Stimulated activated CD8-positive, alpha-beta memory T cell treated with anti-CD3 and anti-CD28 coated beads, Interleukin-4, amount 100 ng/mL, for 48 hours (primary cell): ENCODE measurements at regions not wholly inside any gene's neighbourhood (a gene's known extent, or its start where the extent isn't known, plus 50 kb on each side); places are given as distances from the start of the nearest gene placed in this dataset.

Source experiments
- DNase-seq: peaks from one replicate; pipeline ENCODE4 v3.0.0-alpha.2; 2020

DNA sequence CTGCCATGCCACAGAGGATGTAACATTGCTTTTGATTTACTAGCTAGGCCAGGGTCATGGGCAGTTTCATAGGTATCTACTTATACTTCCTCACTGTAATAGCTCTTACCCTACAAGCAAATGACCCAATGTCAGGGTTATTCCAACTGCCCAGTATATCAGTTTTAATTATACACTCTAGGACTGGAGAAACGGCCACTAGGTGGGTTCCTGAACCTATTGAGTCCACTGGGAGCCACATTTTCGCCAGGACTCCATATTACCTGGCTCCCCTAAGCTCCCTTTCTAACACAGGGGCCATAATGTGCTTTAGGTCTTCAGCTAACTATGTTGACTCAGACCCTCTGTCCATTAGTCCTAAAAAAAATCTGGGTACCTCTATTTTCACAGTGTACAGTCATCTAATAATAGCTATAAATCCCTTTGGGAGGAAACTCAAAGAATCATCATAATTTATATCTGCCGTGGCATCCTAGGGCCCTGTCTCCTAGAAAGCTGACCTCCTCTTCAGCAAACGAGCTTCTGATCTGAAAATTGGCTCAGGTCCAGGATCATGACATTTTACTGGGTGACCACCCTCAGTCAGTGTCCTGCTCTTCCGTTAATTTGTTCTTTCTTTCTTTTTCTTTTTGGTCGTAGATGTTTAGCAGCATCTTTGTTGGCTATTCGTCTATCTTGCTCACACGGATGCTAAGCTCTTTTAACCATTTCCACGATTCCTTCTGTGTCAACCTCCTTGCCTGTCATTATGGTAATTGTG, 244.3 kb downstream of the FAM76B start:
- DNase-seq, result no peak

DNA sequence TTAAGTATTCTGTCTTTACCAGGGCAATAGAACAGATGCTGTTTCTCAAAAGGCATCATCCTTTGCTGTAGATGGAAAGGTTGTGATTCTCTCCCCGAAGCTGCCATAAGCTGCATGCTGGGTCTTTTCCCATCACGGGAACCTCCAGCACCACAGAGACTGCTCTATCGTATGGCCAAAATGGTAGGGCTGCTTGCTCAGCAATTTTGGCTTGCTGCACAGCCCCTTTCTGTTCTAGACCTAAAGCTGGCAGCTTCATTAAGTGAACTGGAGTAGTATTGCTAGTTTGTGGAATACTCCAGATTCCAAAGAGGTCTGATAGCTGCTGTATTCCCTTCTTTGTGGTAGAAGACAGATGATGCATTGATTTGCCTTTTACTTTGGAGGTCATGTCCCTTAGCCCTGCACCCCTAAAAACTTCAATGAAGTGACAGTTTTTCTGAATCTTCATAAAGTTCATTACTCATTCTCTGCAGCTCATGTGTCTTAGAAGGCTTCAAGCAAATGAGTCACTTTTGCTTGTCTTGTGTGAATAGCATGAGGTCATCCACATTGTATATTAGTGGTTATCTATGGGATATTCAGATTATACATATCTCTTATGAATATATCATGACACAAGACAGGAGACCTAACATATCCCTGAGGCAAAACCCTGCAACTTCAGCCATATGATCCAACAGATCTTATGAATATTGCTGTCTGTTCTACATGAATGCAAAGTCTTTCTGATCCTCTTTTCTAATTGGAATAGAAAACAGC, 245.3 kb downstream of the FAM76B start:
- DNase-seq, result no peak

DNA sequence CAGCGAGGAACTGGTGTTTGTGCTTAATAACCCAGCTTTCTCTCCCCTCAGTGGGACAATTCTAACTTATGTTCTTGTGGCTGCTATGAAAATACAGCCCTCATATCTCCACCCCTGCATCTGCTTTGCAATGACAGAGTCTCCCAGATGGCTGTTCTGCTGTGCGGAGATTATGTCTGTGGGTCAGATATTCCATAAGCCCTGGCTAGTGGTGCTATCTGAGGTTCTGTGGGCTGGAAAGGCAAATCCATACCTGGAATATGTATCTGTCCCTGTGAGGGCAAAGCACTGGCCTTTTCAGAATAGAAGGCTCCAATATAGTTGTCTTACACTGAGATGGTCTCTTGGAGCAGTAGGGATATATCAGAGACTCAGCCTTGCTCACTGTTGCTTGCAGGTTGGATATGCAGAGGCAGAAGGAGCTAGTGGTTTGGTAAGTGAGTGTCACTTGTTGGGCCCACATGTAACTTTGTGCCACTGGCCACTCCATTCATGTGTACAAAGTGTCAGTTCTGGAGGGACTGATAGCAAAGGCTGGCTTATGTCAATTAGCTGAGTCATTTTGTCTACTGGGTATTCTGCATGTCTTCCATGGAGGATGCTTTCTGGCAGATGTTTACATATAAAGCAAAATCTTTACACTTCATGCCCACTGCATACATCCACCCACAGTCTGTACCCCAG, 246.6 kb downstream of the FAM76B start:
- no peak for DNase-seq

DNA sequence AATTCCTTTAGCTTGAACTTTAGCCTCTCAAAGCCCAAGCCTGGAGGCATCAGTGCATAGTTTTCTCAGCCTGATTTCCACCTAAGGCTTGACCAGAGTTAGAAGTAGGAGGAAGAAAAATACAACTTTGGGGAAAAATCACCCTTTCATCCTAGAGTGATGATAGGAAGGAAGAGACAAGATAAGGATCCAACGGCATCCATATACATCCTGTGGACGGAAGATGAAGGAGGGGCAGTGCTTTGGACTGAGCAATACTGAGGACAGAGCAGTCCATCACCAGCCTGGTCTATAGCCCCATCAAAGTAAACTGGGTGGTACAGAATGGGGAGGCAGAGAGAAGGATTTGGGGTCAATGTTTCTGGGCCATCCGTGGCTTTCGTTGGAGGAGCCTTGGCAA, 247.9 kb downstream of the FAM76B start:
- DNase-seq, result no peak

DNA sequence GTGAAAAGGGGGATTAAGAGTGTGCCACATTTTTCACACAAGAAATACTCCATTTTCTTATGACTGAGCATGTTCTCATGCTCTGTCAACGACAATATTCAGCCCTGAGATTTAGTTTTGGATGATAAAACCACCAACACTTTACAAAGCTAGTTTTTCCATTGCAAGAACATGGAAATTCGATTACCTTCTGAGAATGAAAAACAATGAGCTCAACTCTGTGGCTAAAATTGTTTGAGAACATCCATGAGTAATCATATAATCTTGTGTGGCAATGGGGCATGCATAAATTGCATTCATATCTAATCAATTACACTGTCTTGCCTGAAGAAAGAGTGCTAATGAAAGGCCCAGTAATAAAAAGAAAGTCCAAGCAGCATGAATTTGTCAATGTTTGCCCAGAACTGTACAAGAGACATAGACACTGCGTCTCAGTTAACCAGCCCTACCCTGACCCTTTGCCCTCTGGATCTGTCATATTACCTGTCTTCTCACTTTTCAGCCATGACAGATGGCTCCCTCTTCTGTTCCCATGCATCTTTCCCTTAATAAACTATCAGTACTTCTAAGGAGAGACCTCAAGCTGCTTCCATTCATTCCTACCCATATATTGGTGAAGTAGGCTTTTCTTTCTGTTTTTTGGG, 253.4 kb downstream of the FAM76B start:
- no peak for DNase-seq

DNA sequence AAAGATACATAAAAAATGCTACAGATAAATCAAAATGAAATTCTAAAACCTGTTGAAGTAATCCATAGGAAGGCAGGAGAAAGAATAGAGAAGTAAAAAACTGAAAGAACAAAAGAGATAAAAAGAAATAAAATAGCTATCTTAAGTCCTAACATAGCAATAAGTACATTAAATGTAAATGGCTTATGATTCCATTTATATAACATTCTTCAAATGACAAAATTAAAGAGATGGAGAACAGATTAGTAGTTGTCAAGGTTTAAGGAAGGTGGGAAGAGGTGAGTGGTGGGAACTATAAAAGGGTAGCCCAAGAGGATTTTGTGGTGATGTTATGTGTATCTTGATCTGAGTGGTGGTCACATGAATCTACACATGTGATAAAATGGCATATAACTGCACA, 254.8 kb downstream of the FAM76B start:
- no peak for DNase-seq

DNA sequence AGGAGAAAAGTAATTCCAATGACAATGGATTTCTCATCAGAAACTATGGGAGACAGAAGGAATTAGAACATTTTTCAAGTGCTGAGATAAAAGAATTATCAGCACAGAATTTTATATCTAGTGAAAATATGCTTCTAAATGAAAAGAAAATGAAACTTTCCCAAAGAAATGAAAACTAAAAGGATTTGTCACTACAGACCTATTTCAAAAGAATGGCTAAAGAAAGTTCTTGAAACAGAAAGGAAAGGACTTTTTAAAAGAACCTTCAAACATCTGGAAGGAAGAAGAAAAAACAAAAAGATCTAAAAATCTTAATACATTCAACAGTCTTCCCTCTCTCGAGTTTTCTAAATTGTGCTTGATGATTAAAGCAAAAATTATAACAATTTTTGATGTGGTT, 255.4 kb downstream of the FAM76B start:
- no peak for DNase-seq

DNA sequence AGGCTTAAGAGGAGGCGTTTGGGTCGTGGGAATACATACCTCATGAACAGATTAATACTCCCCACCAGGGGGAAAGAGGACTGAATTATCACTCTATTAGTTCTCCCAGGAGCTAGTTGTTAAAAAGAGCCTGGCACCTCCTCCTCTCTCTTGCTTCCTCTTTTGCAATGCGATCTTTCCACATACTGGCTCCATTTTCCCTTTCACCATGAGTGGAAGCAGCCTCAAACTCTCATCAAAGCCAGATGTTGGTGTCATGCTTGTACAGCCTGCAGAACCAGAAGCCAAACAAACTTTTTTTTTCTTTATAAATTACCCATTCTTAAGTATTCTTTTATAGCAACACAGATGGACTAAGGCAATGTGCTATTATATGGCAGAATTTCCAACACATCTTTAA, 258.5 kb downstream of the FAM76B start:
- no peak for DNase-seq

DNA sequence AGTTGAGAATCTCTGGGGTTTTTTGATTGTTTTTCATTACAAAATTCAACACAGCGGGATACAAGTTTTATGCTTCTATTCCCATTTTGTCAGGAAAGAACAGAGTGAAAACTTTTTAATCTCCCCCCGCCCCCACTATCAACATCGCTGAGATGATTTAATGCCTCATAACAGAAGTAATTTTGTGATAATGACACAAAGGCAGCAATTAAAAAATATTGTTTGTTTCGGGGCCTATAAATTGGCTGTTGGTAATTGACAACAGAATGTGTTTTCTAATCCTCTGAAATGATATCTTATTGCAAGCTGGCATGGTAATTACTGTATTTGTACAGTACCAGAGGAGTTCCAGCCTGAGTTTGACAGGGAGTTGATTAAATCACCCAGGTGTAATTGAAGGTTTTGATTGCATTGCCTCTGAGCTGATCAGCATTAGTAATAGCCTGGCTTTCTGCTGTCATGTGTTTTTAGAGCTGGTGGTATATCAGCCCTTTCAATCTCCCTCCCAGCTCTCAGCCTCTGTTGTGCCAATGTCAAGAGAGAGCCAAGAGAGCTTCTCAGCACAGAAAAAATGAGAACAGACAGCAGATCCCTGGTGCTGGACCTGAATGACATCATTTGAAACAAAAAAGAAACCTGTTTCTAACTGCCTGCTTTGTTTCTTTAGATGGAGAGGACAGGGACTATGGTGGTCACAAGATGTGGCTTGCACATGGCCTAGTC, 265.1 kb downstream of the FAM76B start:
- DNase-seq, result no peak

DNA sequence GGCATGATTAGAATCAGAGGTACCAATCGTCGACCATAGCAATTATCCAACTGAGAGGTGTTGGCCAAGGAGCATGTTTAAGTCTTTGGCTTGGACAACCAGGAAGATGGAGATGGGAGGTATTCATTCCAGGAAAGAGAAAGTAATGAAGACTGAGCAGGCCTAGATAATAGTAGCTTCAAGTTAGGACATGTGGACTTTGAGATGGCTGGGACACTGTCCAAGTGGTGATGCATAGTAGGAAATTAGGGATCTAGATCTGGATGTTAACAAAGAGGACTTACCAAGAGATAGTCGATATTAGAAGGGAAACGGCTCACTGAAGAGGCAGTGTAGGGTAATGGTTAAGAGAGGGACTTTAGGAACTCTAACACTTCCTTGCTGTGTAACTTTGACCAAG, 266.7 kb downstream of the FAM76B start:
- DNase-seq, result no peak

DNA sequence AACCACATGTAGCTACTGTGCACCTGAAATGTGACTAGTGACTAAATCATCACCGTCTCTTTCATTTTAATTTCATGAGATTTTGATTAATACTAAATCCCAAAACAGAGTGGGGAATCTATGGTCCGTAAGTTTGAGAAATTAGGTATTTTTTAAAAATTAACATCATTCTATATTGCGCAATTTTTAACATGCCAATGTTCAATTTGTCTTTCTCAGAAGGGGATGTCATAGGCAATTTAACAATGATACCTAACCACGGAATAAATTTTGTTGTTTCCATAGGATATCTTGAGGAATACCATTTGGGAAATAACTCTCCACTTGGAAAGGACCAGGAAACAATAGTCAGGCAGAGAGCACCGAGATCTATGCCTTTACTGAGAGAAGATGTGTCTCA, 267.7 kb downstream of the FAM76B start:
- DNase-seq, result no peak

DNA sequence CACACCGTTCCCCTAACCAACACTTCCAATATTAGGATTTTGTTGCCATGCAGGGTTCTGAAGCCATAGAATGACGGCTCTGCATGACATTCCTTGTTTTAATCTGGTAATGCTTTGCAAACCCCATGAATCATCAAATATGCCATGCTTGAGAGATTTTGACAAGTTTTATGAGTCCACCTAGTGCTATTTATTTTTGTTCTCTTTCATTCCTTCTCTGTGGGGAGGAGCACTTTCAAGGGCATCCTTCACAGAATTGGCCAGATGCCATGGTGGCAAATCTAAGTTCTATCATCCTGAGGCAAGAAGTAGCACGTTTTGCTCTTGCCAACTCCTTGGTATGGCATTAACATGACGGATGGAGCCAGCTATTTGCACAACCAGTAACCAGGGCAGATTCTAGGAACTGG, 268.4 kb downstream of the FAM76B start:
- no peak for DNase-seq

DNA sequence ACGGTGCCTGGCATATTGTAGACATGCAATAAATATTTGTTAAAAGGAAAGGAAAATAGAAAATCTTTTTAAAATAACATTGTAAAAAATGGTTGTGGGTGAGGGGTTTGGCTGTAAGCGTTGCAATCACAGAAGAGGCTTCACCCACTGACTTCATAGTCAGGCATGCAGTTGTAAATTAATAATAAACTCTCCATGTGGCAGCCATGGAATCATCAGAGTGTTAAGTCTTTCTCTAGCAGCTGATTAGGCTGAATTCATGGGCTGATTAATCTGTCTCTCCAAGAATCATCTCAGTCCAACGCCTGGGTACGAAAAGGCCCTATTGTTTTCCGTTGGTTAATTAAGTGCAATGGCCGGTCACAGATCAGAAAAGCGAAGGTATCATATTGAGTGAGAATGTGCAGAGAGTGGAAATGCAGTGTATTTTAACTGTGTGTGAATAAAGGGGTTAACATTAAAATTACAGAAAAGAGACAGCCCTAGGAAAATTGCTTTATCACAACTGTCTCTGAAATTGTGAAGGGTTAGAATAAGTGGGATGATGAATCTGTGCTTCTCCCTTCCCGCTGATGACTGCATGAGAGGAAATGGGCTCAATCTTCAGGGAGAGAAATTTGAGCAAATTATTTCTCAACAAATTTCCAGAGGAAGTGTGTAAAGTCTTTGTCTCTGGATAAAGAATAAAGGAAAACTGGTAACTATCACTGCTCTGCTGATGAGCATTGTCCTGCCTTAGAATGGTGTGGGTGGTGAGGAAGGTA, 269.0 kb downstream of the FAM76B start:
- no peak for DNase-seq

DNA sequence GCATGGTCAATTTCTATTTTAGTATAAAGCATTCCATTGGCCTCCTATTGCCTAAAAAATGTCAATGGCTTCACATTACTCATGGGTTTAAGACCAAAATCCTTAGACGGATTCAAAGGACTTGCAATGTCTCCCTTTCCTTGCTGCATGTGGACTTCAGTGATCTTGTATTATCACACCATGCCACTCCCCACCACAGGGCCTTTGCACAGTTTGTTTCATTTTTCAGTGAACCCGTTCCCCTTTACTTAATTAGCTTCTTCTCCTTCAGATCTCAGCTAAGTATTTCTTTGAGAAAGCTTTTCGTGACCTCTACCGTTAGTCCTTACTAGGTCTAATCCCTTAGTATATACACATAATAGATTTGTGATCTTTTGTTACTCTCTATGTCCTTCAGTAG, 269.7 kb downstream of the FAM76B start:
- no peak for DNase-seq

DNA sequence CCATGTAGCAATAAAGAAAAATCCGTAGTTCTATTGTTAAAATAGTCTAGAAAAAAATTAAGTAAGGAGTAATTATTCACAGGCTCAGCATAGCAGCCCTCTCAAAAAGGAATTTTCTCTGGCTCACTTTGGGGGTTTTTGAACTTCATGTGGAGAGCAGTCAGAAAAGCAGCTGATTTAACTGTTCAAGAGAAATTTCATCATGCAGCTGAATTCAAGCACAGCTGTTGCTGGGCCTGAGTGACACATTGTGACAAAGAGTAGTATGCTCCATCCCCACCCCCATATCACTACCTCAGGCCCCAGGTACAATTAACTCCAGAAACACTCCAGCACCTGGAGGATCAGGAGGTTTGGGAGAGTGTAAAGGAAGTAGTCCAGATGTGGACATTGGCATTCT, 272.1 kb downstream of the FAM76B start:
- no peak for DNase-seq

DNA sequence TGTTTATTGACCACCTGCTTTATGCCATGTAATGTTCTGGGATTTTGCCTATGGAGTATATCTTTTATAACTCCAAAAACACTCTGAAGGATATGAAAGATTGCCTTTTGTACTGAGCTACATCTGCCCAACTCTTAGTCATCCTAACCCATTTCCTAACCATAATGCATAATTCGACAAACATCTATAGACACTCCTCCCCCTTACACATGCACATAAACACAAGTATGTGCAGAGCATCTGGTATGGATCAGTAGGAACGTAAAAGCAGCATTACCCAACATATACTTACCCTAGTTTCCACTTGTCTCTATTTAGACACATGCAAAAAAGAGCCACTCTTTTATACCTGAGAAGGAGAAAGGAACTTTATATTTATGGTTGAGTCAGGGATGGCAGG, 272.8 kb downstream of the FAM76B start:
- DNase-seq, result no peak

DNA sequence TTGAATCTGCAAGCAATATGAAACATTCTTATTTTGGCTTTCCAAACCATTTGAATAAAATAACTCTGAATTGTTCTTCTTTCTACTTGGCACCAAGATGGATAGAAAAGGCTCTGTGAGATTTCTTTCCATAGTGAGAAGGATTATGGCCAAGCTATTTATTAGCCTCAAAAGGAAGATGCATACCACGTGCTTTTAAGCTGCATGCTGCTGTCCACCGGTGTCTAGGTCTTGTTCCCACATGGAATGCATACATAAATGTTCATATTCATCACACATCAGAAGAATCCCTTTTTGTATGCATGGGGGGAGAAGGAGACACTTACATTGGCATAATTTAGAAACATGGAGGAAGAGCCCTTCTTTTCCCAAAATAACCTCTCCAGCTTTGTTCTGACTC, 273.4 kb downstream of the FAM76B start:
- no peak for DNase-seq

DNA sequence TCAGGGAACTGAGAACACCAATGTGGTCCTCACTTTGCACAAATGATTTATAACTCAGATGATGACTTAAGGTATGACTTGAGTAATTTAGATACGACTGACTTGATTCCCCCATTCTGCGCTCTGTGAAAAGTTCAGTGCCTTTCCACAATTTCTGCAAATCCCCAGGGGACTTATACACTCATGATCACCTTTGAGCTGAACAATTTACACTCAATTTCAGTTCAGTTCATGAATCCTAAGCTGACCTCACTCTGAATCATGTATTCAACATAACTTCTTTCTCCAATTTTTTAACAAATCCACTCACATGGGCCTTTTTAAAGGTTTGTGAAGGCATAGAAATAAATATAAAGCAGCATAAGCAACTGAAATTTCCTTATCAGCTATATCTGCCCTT, 274.2 kb downstream of the FAM76B start:
- DNase-seq, result no peak

DNA sequence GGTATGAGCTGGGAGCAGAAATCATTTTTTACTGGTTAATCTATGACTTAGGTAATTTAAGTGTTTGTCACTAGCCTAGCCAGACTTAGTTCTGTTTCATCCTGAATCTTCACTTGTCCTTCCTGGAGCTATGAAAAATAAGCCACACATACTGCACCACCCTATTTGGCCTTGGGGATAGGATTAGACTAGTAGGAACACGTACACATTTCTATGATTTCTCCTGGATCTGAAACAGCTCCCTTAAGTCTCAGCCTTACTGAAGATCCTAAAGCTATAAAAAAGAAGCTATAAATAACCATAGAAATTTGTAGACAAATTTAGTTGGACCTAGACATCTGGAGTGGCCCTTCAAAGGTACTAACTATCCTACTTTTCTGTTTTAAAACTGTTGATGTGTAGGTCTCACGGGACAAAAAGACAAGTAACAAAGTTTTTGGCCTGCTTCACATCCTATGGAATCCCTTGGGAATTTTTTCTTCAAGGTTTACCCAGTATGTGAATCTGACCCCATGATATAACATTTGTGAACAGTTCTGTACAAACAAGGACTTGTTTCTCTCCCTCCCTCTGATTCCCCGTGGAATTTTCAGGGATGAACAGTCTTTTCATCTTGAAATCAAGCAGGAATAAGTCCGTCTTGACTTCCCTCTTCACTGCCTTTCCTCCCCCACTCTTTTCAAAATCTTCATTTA, 275.0 kb downstream of the FAM76B start:
- no peak for DNase-seq

DNA sequence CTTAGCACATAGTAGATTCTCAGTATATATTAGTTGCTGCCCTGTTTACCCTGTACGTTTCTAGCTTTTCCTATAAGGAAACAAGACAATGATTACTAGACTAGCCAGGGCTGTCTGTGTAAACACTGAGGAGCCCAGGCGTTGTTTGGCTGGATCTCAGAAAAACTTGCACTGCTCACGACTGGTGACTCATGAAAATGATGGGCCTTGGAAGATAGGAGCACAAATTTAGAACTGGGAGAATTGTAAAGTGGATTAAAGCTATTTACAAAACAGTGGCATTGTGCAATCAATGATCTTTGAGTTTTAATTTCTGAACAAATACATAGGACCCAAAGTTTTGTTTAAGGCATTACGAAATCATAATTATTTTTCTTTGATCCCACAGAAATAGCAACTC, 276.9 kb downstream of the FAM76B start:
- no peak for DNase-seq

DNA sequence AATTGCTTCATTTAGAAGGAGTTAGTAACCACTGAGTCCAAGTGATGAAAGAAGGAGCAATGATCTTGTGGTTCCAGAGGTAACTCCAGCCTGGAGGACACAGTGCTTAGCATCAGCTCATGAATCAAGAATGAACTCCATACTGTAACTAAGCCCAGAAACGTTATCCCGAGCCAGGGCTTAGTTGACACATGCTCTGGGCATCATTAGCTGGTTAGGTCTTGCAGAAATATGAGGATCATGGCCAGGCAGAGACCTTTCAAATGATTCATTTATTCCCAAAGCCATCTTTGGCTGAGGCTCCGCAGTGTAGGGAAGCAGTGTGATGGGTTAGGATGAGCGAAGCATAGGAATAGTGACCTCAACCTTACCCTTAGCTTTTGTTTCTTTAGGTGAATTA, 277.4 kb downstream of the FAM76B start:
- DNase-seq, result no peak
